ENCODE measurements at regions not wholly inside any gene's neighbourhood (a gene's known extent, or its start where the extent isn't known, plus 50 kb on each side); places are given as distances from the start of the nearest gene placed in this dataset.

DNA sequence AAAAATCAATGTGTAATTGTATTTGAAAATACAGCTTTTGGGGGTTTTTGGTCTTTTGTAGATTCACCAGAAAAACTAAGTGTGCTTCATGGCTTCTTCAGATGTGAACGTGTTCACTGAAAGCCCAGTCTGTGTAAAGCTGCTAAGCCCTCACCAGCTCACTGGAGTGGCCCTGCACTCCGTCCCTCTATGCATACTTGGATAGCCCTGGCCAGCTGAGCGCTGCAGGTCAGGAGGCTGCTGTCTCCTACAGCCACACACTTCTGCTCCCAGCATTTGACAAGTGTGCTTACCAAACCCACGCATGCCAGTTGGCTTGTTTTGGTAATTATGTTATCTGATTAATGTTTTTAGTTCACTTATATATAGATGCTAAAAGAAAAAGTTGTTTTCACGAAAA is 163.5 kb downstream of the TLR5 start (continued):
- TF ChIP-seq CTCF (IDR thresholded peaks at IDR 0.05 in 2 of 3, conservative IDR thresholded peaks at IDR 0.05 in 1 of 3; ENCODE audit: insufficient read depth in 2 of 3, low read depth in 1 of 3, low read length in 3 of 3) (no peak), THAP12 (CRISPR knock-in tag; IDR thresholded peaks at IDR 0.05) (no peak), ZNF212 (CRISPR knock-in tag; IDR thresholded peaks at IDR 0.05) (no peak), FOXK2 (conservative IDR thresholded peaks at IDR 0.05 in 1 of 2, IDR thresholded peaks at IDR 0.05 in 1 of 2; ENCODE audit: low read depth in 2 of 2) (no peak), MAFG (tag; conservative IDR thresholded peaks at IDR 0.05) (no peak), TCF3 (CRISPR knock-in tag; IDR thresholded peaks at IDR 0.05) (no peak), KAT7 (CRISPR knock-in tag; IDR thresholded peaks at IDR 0.05; ENCODE audit: borderline replicate concordance) (no peak), POLR2AphosphoS2 (IDR thresholded peaks at IDR 0.05; ENCODE audit: low read length) (no peak), KDM1A (IDR thresholded peaks at IDR 0.05) (no peak), TAF9B (IDR thresholded peaks at IDR 0.05; ENCODE audit: partially characterized antibody) (no peak)
- TF ChIP-seq, protein P1, sequence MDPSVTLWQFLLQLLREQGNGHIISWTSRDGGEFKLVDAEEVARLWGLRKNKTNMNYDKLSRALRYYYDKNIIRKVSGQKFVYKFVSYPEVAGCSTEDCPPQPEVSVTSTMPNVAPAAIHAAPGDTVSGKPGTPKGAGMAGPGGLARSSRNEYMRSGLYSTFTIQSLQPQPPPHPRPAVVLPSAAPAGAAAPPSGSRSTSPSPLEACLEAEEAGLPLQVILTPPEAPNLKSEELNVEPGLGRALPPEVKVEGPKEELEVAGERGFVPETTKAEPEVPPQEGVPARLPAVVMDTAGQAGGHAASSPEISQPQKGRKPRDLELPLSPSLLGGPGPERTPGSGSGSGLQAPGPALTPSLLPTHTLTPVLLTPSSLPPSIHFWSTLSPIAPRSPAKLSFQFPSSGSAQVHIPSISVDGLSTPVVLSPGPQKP (CRISPR knock-in tag; IDR thresholded peaks at IDR 0.05): no peak
